HG03159 (cell line): ENCODE measurements at regions not wholly inside any gene's neighbourhood (a gene's known extent, or its start where the extent isn't known, plus 50 kb on each side); places are given as distances from the start of the nearest gene placed in this dataset.
"Not testable (repeated sequence)": the region's sequence is repeated elsewhere in the genome, so short reads cannot be mapped to it uniquely, and the experiment has no call there.

Experiments used
- ATAC-seq: cut with Tn5 transposase; IDR thresholded peaks from one replicate; pipeline ENCODE4 v1.9.1; 2021; ENCODE audit warnings: mild to moderate bottlenecking, moderate library complexity; ENCODE audit not compliant: unreplicated experiment

DNA sequence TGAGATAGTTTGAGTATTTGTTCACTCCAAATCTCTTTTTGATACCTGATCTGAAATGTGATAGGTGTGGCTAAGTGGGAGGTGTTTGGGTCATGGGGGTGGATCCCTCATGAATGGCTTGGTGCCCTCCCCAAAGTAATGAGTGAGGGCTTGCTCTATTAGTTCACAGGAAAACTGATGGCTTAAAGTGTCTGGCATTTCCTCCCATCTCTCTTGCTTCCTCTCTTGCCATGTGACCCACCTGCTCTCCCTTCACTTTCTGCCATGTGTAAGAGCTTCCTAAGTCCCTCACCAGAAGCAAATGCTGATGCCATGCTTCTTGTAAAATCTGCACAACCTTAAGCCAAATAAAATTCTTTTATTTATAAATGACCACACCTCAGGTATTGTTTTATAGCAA, 61.1 kb downstream of the MAD2L1 start:
- no peak for ATAC-seq

- no peak for ATAC-seq
Measured at GRCh38 chr4:120005076-120005475, 61.6 kb downstream of the MAD2L1 start.

DNA sequence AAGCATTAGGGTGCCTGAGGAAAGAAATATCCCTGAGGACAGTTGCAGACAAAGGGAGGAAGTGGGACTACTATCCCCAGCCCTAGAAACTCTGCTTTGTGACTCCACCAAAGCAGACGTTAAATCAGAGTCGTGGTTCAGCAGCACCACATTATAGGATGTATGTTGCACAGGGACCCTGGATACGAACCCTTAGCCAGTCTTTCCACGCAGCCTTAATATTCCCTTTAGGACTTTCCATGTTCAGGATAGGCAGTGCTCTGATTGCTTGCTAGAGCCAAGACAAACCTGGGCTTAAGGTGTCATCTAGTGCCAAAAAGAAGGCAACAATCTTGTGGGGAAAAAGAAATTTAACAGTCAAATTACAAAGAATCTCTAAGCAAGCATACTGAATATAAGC, 62.6 kb downstream of the MAD2L1 start:
- ATAC-seq: no peak

DNA sequence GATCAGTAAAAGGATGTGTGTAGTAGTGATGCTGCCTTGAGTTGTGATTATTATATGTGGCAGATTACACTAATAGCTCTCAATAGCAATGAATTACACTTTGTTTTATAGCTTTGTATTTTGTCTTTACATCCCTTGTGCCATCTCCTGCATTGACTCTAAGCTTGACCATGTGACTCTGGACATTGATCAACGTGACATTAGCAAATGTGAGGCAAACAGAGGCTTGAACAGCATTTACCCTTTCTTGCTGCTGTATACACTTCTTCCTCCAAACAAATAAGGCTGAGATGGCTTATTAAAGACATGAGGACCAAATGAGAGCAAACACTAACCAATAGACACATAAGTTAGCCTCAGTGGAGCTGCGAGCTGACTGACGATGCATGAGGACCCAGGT, 63.5 kb downstream of the MAD2L1 start:
- ATAC-seq: no peak

DNA sequence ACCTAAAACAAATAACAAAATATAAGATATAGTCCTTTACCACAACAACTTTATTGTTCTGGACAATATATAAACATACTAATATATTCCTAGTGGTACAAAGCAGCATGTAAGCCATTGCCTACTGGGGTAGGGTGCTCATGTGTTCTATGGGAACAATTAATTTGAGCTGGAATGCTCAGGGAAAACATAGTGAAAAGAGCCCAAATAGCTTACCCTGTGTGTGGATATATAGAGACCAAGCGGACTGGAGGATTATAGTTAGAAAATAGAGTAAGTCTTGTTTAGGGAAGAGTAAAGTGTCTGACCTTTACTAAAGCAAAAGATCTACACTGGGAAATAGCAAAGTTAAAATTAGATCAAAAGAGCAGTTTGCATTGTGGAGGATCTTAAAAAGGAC, 64.8 kb downstream of the MAD2L1 start:
- no peak for ATAC-seq

GRCh38 chr4:120000591-120001296, 65.9 kb downstream of the MAD2L1 start:
- ATAC-seq: no peak

DNA sequence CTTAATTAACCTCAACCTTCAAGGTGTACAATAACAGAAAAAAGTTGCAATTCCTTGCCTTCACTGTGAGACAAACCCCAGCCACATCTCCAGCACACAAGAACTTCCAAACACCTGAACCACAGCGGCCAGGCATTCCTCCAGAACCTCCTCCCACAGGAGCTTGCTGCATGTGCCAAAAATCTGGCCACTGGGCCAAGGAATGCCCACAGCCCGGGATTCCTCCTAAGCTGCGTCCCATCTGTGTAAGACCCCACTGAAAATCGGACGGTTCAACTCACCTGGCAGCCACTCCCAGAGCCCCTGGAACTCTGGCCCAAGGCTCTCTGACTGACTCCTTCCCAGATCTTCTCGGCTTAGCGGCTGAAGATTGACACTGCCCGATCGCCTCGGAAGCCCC, 70.6 kb downstream of the MAD2L1 start:
- ATAC-seq: not testable (repeated sequence)

DNA sequence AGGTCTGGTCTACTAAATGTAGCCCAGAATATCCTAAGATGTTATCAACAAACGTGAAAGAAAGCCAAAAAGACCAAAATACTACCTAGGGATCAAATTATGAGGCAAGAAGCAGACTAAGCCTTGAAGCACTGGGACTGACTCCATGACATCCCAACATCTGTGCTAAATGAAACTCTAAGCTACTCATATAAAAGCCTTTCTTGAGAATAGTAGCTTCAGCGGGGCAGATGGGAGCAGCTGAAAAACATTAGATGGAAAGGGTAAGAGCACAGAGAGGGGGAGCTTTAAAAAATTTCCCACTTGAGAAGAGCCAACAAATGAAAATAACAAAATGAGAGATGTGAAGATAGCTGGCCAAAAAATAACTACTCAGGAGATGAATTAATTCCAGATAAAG, 81.7 kb downstream of the MAD2L1 start:
- no peak for ATAC-seq

DNA sequence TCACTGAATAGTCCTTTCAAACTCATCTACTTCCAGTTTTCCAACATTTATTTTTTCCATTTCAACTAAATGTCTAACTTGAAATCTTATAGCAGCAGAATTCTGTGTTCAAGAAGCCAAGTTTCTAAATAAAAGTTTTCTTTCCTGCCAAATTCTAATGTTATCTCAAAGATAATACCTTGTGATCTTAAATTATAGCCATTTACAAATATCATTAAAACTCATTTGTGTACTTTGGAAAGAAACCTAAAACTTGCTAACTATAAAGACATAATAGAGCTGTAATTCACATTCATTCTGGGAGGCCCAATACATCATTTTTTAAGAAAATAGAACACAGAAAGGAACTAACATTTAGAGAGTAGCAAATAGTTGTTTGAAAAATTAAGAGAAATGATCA, 83.9 kb downstream of the MAD2L1 start:
- ATAC-seq: no peak

DNA sequence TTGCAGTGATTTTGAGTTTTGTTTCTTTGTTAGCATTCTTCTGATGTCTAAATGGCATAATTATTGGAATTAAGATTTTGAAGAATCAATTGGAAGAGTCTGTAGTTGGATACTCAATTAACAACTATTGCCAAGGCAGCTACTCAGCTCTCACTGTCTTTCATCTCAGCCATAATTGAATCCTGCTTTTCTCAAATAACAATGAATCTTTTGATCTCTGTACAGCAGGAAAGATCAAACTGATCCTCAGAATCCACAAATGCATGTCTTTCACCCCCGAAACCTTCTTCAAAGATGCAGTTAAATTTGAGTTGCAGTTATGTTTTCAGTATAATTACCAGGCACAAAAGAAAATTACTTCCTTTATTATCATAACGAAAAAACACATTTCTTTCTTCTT, 86.2 kb downstream of the MAD2L1 start:
- ATAC-seq: no peak

GRCh38 chr4:119977076-119977940, 89.3 kb downstream of the MAD2L1 start:
- no peak for ATAC-seq

- ATAC-seq: no peak
Measured at GRCh38 chr4:119971431-119972084, 95.1 kb downstream of the MAD2L1 start.

GRCh38 chr4:119962631-119963030, 104.0 kb downstream of the MAD2L1 start:
- no peak for ATAC-seq

- no peak for ATAC-seq
Measured at GRCh38 chr4:119958983-119959382, 107.7 kb downstream of the MAD2L1 start.

- no peak for ATAC-seq
Measured at GRCh38 chr4:119955256-119955655, 111.4 kb downstream of the MAD2L1 start.

- ATAC-seq: not testable (repeated sequence)
Measured at GRCh38 chr4:119954487-119954886, 112.2 kb downstream of the MAD2L1 start.

DNA sequence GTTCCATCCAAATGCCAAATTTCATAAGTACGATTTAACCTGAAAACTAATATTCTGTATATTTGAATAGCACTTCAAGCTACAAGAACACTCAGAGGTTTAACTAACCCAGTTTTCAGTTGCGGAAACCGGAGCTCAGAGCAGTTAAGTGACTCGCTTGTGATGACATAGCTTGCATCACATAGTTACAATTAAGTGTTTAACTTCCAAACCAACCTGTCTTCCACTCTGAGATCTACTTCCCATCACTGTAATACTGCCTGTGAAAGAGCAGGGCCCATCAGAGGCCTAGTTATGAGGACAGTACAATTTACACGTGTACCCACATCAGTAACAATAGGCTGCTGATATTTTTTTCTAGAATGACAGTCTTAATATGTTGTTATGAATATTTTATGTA, 120.3 kb downstream of the MAD2L1 start:
- no peak for ATAC-seq

DNA sequence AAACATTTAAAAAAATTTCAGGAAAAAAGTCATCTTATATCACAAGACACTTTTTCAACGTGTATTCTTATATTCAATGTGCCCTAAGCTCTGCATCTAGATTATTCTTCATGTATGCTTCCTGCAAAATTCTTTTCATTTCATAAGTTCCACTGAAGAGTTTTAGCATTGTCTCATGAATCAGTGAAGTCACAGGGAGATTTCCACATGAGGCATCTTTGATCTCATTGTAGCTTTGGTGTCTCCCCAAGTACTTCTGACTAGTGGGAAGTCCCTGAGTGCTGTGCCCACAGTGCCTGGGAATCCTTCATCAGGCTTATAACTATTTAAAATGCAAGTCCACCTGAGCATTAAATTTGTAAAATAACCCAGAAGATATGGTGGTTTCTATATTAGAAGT, 123.8 kb downstream of the MAD2L1 start:
- ATAC-seq: no peak

- ATAC-seq: no peak
Measured at GRCh38 chr4:119940557-119940956, 126.1 kb downstream of the MAD2L1 start.

- no peak for ATAC-seq
Measured at GRCh38 chr4:119939071-119939995, 127.3 kb downstream of the MAD2L1 start.

DNA sequence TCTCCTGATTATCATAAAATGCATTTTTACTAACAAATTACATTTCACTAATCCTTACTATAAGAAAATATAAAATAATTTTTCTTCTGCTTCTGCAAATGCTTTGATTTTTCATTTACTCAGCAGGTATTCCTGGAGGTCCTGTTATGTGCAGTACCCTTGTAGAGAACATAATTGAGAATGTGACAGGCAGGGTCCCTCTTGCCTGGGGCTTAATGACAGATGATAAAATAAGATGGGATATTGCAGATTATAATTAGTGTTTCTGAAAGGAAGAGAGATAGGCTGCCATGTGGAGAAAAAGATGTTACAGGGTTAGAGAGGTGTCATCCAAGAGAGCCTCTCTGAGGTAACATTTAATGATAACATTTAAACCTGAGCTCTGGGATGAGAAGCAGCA, 128.9 kb downstream of the MAD2L1 start:
- ATAC-seq: no peak
